HFFc6 (cell line): ENCODE measurements at regions not wholly inside any gene's neighbourhood (a gene's known extent, or its start where the extent isn't known, plus 50 kb on each side); places are given as distances from the start of the nearest gene placed in this dataset.

ENCODE experiments used
- DNase-seq: peaks from one replicate; pipeline ENCODE4 v3.0.0-alpha.2; 2018
- H3K27ac Mint-ChIP-seq: 2 replicates; pipeline ENCODE4 v1.8.0; 2020; ENCODE audit warnings: mild to moderate bottlenecking, mixed read lengths
- H3K27me3 Mint-ChIP-seq: 2 replicates; pipeline ENCODE4 v1.8.0; 2021; ENCODE audit warnings: mild to moderate bottlenecking, moderate library complexity, mixed read lengths; ENCODE audit not compliant: insufficient read depth
- H3K36me3 Mint-ChIP-seq: 2 replicates; pipeline ENCODE4 v1.8.0; 2021; ENCODE audit warnings: low read depth, mixed read lengths
- H3K4me1 Mint-ChIP-seq: 2 replicates; pipeline ENCODE4 v1.8.0; 2020; ENCODE audit warnings: low read depth, mixed read lengths
- H3K4me3 Mint-ChIP-seq: 2 replicates; pipeline ENCODE4 v1.8.0; 2020; ENCODE audit warnings: mild to moderate bottlenecking, moderate library complexity, mixed read lengths
- H3K9me3 Mint-ChIP-seq: 2 replicates; pipeline ENCODE4 v1.8.0; 2020; ENCODE audit warnings: mild to moderate bottlenecking, mixed read lengths
- CTCF ChIP-seq: fragments of 200-600 bp; sonication (generic); IDR thresholded peaks from 2 replicates; pipeline ENCODE4 v1.5.0; 2021; ENCODE audit warnings: antibody characterized with exemption, mild to moderate bottlenecking

GRCh38 chr18:59994357-59994756 lies 94.6 kb downstream of the PMAIP1 start:
- no peak for DNase-seq
- no peak overlapping the region for H3K4me3 Mint-ChIP-seq
- H3K27ac Mint-ChIP-seq = no peak overlapping the region
- H3K4me1 Mint-ChIP-seq = no peaks in the 10 kb centered on the region
- H3K36me3 Mint-ChIP-seq = no peaks in the 10 kb centered on the region
- no peaks in the 10 kb centered on the region for H3K9me3 Mint-ChIP-seq
- peaks cover 23% of the 10 kb centered on the region for H3K27me3 Mint-ChIP-seq
- peak; percentile 67 for TF ChIP-seq CTCF

GRCh38 chr18:59993560-59993959 lies 93.8 kb downstream of the PMAIP1 start:
- Mint-ChIP-seq H3K36me3 (no peaks in the 10 kb centered on the region), H3K4me1 (no peaks in the 10 kb centered on the region), H3K27me3 (peaks cover 21% of the 10 kb centered on the region), H3K4me3 (no peak overlapping the region), H3K9me3 (no peaks in the 10 kb centered on the region), H3K27ac (no peak overlapping the region)
- no peak for TF ChIP-seq CTCF
- no peak for DNase-seq

- Mint-ChIP-seq H3K9me3 (no peaks in the 10 kb centered on the region), H3K36me3 (no peaks in the 10 kb centered on the region), H3K4me3 (no peak overlapping the region), H3K27me3 (peaks cover 11% of the 10 kb centered on the region), H3K27ac (no peak overlapping the region), H3K4me1 (no peaks in the 10 kb centered on the region)
- DNase-seq = no peak
- no peak for TF ChIP-seq CTCF
Observed at GRCh38 chr18:59990121-59990823, 90.5 kb downstream of the PMAIP1 start.

- H3K36me3 Mint-ChIP-seq = no peaks in the 10 kb centered on the region
- TF ChIP-seq CTCF = peak; percentile 100
- no peak overlapping the region for H3K27ac Mint-ChIP-seq
Observed at GRCh38 chr18:59988098-59988706, 88.4 kb downstream of the PMAIP1 start.

GRCh38 chr18:59987102-59987501 lies 87.3 kb downstream of the PMAIP1 start:
- Mint-ChIP-seq H3K4me1 (no peaks in the 10 kb centered on the region), H3K27ac (no peak overlapping the region), H3K9me3 (no peaks in the 10 kb centered on the region), H3K27me3 (peaks cover under 1% of the 10 kb centered on the region), H3K4me3 (no peak overlapping the region), H3K36me3 (no peaks in the 10 kb centered on the region)
- no peak for DNase-seq
- TF ChIP-seq CTCF = no peak

More at GRCh38 chr18:59988098-59988706, 88.4 kb downstream of the PMAIP1 start:
- no peak overlapping the region for H3K4me3 Mint-ChIP-seq
- DNase-seq = peak; percentile 53
- H3K9me3 Mint-ChIP-seq = no peaks in the 10 kb centered on the region
- peaks cover 8% of the 10 kb centered on the region for H3K27me3 Mint-ChIP-seq
- H3K4me1 Mint-ChIP-seq = no peaks in the 10 kb centered on the region
